Activated T-cell treated with anti-CD3 and anti-CD28 coated beads, Interleukin-2, amount 50 U/mL, for 72 hours (primary cell): ENCODE measurements at regions not wholly inside any gene's neighbourhood (a gene's known extent, or its start where the extent isn't known, plus 50 kb on each side); places are given as distances from the start of the nearest gene placed in this dataset.
"Not testable (repeated sequence)": the region's sequence is repeated elsewhere in the genome, so short reads cannot be mapped to it uniquely, and the experiment has no call there.

Experiments used
- ATAC-seq, 2 donors: fragments of 150-1000 bp; cut with Tn5 transposase; replicated peaks in 1 of 2; 2 replicates each; pipeline ENCODE4 v1.10.0; 2021; ENCODE audit warnings: moderate library complexity in 2 of 2, mild to moderate bottlenecking in 1 of 2
- DNase-seq, 2 donors: peaks; one replicate each; pipeline ENCODE4 v3.0.0; 2021 to 2022; ENCODE audit warnings: mixed read lengths in 1 of 2
- H3K27ac Mint-ChIP-seq: one replicate; pipeline ENCODE4 v1.8.0; 2022; ENCODE audit warnings: mild to moderate bottlenecking, moderate library complexity, mixed read lengths
- H3K27me3 Mint-ChIP-seq: one replicate; pipeline ENCODE4 v1.8.0; 2022; ENCODE audit warnings: low read depth, mixed read lengths
- H3K36me3 Mint-ChIP-seq, 2 donors: one replicate each; pipeline ENCODE4 v1.8.0; 2022; ENCODE audit warnings: mixed read lengths in 2 of 2, mild to moderate bottlenecking in 1 of 2; ENCODE audit not compliant: insufficient read depth in 2 of 2
- H3K4me1 Mint-ChIP-seq: one replicate; pipeline ENCODE4 v1.8.0; 2022; ENCODE audit warnings: low read depth, mixed read lengths
- H3K4me3 Mint-ChIP-seq, 2 donors: one replicate each; pipeline ENCODE4 v1.8.0; 2022; ENCODE audit warnings: mild to moderate bottlenecking in 2 of 2, mixed read lengths in 2 of 2, moderate library complexity in 2 of 2
- H3K9me3 Mint-ChIP-seq, 2 donors: one replicate each; pipeline ENCODE4 v1.8.0; 2022; ENCODE audit warnings: mixed read lengths in 2 of 2

DNA sequence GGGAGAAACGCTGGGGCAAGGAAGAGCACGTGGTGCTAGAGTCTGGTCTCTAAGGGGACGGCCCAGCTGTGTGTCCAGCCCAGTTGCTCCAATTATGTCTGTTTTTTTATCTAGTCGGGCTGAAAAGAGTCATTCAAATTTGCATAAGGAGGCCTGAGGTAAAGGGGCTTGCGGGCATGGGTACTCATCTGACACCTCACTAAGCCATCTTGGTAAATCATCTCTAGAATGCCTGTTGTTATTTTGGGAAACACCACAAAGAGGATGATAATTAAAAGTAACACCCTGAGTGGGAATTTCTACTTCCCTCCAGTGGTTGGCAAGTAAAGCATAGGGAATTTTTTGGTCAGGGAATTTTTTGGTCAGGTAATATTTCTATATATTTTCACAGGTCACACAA lies 196.1 kb upstream of the ALG10B start:
- Mint-ChIP-seq H3K27ac (no peak overlapping the region), H3K36me3 (peaks cover 0 to 2% of the 10 kb centered on the region in 2 donors), H3K4me3 (no peak overlapping the region), H3K9me3 (peaks cover 8 to 9% of the 10 kb centered on the region in 2 donors), H3K4me1 (no peaks in the 10 kb centered on the region), H3K27me3 (no peaks in the 10 kb centered on the region)
- ATAC-seq (no peak), DNase-seq (no peak)

DNA sequence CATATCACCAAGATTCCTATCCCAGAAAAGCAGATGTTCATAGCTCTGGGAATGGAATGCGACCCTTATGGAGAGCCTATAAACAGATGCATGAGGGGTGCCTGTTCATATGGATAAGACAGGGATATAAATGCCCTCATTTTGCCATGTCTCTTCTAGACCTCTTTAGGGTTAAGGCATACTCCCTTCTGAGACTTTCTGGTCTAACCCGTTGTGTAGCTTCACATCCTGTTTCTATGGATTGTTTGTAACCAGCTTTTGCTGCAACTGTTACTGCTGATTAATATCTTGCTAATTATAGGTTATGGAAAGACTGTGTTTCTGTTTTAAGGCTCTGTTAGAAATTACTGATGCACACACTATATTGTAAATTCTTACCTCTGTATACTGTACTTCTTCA lies 193.5 kb upstream of the ALG10B start:
- not testable (repeated sequence) for H3K4me1 Mint-ChIP-seq, H3K9me3 Mint-ChIP-seq, ATAC-seq, DNase-seq, H3K4me3 Mint-ChIP-seq, H3K27ac Mint-ChIP-seq, H3K36me3 Mint-ChIP-seq, H3K27me3 Mint-ChIP-seq

DNA sequence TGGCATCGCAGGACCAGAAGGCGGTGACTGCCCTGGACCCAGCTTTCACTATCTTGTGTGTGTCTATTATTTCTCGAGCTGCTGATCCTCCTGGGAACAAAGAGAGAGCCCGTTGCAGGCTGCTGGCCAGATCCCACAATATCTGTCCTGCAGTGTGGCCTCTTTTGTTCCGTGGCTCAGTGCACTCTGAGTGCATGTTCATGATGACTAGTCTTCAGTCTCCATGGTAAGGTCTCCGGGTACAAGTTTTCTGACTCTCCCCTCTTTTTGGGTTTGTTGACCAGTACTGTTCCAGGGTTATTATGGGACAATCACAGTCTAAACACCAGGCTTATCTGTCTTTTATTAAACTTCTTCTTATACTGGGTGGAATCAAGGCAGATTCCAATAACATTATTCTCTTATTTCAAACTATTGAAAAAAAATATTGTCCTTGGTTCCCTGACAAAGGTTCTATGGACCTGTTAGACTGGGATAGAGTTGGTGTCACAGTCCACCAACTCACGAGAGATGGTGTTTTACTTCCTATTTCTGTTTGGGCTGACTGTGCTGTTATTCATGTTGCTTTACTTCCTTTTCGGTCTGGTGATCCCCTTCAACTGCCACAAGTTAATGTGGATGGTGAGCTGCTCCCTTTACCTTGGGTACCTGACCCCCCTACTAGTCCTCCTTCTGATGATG lies 192.9 kb upstream of the ALG10B start:
- Mint-ChIP-seq H3K27ac (no peak overlapping the region), H3K4me3 (no peak overlapping the region), H3K27me3 (peaks cover 7% of the 10 kb centered on the region), H3K36me3 (no peaks in the 10 kb centered on the region), H3K9me3 (peaks cover 2 to 4% of the 10 kb centered on the region in 2 donors), H3K4me1 (no peaks in the 10 kb centered on the region)
- ATAC-seq (no peak), DNase-seq (no peak)

DNA sequence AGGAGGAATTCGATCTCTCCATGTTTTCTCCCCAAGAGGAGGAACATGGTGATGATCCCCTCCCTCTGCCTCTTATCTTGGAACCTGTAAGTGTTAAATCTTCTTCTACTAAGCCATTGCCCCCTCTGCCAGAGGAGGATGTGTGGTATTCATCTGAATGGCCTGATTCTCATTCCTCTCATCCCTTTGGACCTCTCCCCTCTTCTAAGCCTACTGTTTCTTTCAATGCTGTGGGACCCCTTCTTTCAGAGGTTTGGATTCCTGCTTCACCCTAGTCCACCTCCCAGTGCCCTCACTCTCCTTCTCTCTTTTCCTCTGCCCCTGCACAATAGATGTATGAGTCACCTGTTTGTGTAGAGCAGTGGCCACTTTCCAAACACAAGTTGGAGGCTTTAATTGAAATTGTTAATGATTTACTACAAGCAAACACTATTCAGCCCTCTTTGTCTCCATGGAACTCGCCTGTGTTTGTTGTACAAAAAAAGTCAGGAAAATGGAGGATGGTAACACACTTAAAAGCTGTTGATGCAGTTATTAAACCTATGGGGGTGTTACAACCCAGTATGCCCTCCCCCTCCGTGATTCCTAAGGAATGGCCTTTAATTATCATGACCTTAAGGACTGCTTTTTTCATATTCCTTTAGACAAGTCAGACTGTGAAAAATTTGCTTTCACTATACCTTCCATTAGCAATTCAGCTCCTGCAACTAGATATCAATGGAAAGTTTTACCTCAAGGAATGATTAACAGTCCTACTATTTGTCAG lies 192.1 kb upstream of the ALG10B start:
- no peaks in the 10 kb centered on the region for H3K4me1 Mint-ChIP-seq
- DNase-seq: no peak

DNA sequence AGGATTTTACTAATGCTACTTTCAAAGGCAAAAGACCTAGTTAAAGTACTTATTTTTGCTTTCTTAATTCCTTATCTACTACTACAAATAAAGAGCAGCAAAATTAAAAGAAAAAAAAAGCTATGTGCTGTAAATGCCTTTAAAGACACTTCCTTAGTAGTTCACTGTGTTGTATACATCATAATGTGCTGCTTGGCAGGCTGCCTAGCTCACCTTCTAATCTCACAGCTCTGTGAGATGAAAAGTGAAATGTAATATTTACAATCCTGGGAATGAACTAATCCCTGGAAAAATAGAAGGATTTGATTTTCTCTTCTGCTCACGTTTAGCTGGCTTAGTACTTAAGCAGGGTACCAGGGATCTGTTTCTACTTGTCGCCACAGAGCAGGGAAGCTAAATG lies 184.4 kb upstream of the ALG10B start:
- no peak for DNase-seq
- no peak overlapping the region for H3K27ac Mint-ChIP-seq

More for the DNA sequence above, 192.1 kb upstream of the ALG10B start:
- ATAC-seq: no peak
- peaks cover 7% of the 10 kb centered on the region for H3K27me3 Mint-ChIP-seq
- H3K27ac Mint-ChIP-seq: no peak overlapping the region
- H3K4me3 Mint-ChIP-seq: no peak overlapping the region
- peaks cover 0 to 2% of the 10 kb centered on the region in 2 donors for H3K9me3 Mint-ChIP-seq
- no peaks in the 10 kb centered on the region for H3K36me3 Mint-ChIP-seq

DNA sequence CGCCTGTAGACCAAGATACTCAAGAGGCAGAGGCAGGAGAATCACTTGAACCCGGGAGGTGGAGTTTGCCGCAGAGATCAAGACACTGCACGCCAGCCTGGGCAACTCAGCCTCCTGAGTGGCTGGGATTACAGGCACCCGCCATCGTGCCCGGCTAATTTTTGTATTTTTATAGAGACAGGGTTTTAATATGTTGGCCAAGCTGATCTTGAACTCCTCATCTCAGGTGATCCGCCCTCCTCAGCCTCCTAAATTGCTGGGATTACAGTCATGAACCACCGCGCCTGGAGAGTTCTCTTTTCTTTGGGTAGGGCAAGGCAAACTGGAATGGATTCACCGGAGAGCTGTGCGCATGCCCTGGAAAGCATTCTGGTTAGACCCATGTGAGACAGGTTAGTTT lies 179.3 kb upstream of the ALG10B start:
- DNase-seq (no peak), ATAC-seq (no peak)
- Mint-ChIP-seq H3K4me3 (no peak overlapping the region), H3K36me3 (no peaks in the 10 kb centered on the region), H3K27me3 (peaks cover 8% of the 10 kb centered on the region), H3K27ac (no peak overlapping the region), H3K4me1 (peaks cover 9% of the 10 kb centered on the region), H3K9me3 (no peaks in the 10 kb centered on the region)

More for the DNA sequence above, 184.4 kb upstream of the ALG10B start:
- Mint-ChIP-seq H3K36me3 (no peaks in the 10 kb centered on the region), H3K27me3 (peaks cover 21% of the 10 kb centered on the region), H3K4me1 (no peaks in the 10 kb centered on the region), H3K4me3 (no peak overlapping the region), H3K9me3 (no peaks in the 10 kb centered on the region)
- no peak for ATAC-seq

DNA sequence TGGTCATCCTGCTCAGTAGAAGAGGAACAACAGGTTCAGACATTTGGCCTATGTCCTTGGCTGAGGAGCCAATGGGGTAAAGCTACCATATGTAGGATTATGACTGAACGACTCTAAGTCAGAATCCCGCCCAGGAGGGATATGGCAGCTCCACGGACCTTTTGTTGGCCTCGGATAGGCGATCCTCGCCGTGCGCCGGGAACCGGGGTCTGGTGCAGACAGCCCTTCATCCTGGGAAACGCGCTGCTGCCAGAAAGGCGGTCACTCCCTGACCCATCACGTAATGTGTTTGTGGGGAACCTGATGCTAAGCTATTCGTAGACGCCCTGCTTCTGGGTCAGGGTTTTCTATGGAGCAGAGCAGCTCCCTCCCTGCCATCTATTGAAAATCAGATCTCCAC lies 178.9 kb upstream of the ALG10B start:
- no peaks in the 10 kb centered on the region for H3K36me3 Mint-ChIP-seq
- no peaks in the 10 kb centered on the region for H3K9me3 Mint-ChIP-seq
- ATAC-seq (no peak), DNase-seq (no peak)
- peak overlapping the region; percentile 78 to 88 for H3K4me3 Mint-ChIP-seq
- H3K27ac Mint-ChIP-seq: no peak overlapping the region
- H3K27me3 Mint-ChIP-seq: peaks cover 8% of the 10 kb centered on the region
- H3K4me1 Mint-ChIP-seq: peaks cover 9% of the 10 kb centered on the region

DNA sequence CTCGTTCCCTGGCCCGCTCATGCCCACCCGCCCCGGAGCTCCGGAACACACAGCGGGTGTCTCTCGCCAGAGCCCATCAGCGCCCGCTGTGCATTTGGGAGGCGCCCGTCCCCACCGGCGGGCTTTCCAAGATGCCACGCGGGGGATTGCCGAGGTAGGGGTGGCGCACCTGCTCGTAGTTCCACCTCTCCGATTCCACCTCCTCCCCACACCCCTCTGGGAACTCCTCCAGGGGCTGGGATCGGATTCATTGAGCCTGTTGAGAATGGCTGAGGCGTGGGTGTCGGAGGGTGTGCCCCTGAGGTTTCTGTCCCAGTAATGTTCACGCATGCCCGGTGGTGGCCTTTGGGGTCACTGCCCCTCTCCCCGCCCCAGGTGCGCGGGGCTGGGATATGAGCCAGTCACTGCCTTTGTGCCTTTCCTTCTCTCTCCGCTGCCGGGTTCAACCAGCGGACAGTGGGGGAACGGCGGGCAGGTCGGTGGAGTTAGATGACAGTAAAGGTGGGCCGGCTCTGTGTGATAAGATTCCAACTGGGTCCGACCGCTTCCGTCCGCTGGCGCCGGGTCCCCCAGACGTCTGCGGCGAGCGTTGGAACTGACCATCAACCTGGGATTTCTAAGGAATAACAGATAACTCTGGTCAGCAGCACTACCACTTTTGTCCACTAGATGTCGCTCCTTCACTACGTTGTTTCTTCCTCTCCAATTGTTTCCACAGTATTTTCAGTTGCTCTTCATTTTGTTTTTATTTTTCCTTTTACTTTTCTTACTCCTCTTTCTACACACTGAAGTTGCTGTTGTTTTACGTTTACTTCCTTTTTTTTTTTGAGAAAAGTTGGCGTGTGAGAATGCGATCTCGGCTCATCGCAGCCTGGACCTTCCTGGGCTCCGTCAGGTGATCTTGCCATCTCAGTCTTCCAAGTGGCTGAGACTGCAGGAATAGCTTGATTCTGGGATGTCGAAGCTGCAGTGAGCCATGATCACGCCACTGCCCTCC lies 178.1 kb upstream of the ALG10B start:
- peak; percentile 57 to 58 for ATAC-seq
- no peak overlapping the region for H3K27ac Mint-ChIP-seq
- no peaks in the 10 kb centered on the region for H3K36me3 Mint-ChIP-seq
- H3K27me3 Mint-ChIP-seq: peaks cover 8% of the 10 kb centered on the region
- peaks cover 9% of the 10 kb centered on the region for H3K4me1 Mint-ChIP-seq
- peak; percentile 60 to 68 for DNase-seq
- H3K9me3 Mint-ChIP-seq: no peaks in the 10 kb centered on the region
- H3K4me3 Mint-ChIP-seq: peak overlapping the region; percentile 78 to 88

DNA sequence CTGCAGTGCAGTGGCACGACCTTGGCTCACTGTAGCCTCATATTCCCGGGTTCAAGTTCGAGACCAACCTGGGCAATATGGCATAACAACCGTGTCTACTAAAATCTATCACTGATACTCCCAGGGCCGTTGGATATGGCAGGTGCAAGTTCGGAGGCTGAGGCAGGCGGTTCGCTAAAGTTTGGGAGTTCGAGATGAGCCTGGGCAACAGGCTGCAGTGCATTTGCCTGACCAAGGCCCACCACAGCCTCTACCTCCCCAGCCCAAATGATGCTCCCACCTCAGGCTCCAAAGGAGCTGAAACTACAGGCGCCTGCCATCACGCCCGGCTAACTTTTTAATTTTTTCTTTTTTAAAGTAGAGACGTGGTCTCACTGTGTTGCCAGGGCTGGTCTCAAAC lies 177.1 kb upstream of the ALG10B start:
- Mint-ChIP-seq H3K4me1 (peaks cover 9% of the 10 kb centered on the region), H3K27ac (no peak overlapping the region), H3K9me3 (no peaks in the 10 kb centered on the region), H3K4me3 (no peak overlapping the region), H3K27me3 (peaks cover 8% of the 10 kb centered on the region), H3K36me3 (no peaks in the 10 kb centered on the region)
- ATAC-seq (no peak), DNase-seq (no peak)

DNA sequence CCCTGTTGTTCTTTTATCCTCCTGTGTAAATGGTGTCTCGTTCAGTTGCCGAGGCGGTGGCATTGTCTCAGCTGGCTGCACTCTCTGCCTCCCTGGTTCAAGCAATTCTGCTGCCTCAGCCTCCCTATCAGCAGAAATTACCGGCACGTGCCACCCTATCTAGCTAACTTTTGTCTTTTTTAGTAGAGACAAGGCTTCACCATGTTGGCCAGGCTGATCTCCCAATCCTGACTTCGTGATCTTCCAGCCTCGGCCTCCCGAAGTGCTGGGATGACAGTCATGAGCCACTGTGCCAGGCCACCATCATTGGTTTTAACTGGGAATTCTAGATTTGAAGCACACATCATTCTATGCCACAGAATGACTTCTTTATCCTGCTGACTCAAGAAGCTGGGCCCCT lies 175.3 kb upstream of the ALG10B start:
- ATAC-seq (no peak), DNase-seq (no peak)
- H3K27me3 Mint-ChIP-seq: peaks cover 8% of the 10 kb centered on the region
- no peak overlapping the region for H3K27ac Mint-ChIP-seq
- peaks cover 0 to 1% of the 10 kb centered on the region in 2 donors for H3K36me3 Mint-ChIP-seq
- H3K4me1 Mint-ChIP-seq: peaks cover 9% of the 10 kb centered on the region
- no peak overlapping the region for H3K4me3 Mint-ChIP-seq
- no peaks in the 10 kb centered on the region for H3K9me3 Mint-ChIP-seq

DNA sequence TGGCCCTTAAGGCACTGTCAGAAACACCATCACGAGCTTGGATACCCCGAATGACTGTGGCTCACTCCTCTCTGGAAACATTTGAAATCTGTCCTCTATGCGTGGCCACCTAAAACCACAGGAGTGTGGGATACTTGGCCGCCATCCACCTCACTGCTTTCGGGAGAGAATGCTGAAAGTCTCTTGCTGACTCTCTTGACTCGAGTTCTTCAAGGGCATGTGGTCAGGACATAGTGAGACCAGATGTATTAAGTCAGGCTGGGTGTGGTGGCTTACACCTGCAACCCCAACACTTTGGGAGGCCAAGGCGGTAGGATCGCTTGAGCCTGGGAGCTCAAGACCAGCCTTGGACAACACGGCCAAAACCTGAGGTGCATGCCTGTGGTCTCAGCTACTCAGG lies 174.7 kb upstream of the ALG10B start:
- DNase-seq (no peak), ATAC-seq (no peak)
- no peak overlapping the region for H3K4me3 Mint-ChIP-seq
- H3K27ac Mint-ChIP-seq: no peak overlapping the region
- H3K9me3 Mint-ChIP-seq: peaks cover 0 to 2% of the 10 kb centered on the region in 2 donors
- peaks cover 9% of the 10 kb centered on the region for H3K4me1 Mint-ChIP-seq
- H3K36me3 Mint-ChIP-seq: peaks cover 0 to 1% of the 10 kb centered on the region in 2 donors
- H3K27me3 Mint-ChIP-seq: peaks cover 8% of the 10 kb centered on the region

DNA sequence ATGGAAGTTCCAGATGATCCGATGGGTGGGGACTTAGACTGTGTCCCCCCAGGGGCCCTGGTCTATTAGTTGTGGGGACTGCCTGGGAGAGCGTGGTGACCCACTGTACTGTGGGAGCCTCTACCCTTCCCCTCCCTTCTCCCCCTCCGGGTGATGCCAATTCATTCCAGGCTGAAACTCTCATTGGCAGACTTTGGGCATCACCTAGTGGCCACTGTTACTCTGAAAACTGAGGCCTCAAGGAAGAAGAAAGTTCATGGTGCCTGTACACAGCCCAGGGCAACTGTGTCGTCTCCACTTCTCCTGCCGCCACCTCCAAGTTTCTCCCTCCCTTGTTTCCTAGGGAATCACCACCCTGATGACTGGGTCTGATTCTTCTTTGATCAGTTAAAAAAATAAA lies 173.6 kb upstream of the ALG10B start:
- DNase-seq (no peak), ATAC-seq (no peak)
- peaks cover 9% of the 10 kb centered on the region for H3K4me1 Mint-ChIP-seq
- H3K4me3 Mint-ChIP-seq: no peak overlapping the region
- H3K36me3 Mint-ChIP-seq: peaks cover 2 to 5% of the 10 kb centered on the region in 2 donors
- H3K27ac Mint-ChIP-seq: no peak overlapping the region
- H3K9me3 Mint-ChIP-seq: peaks cover 5 to 7% of the 10 kb centered on the region in 2 donors
- peaks cover 8% of the 10 kb centered on the region for H3K27me3 Mint-ChIP-seq

DNA sequence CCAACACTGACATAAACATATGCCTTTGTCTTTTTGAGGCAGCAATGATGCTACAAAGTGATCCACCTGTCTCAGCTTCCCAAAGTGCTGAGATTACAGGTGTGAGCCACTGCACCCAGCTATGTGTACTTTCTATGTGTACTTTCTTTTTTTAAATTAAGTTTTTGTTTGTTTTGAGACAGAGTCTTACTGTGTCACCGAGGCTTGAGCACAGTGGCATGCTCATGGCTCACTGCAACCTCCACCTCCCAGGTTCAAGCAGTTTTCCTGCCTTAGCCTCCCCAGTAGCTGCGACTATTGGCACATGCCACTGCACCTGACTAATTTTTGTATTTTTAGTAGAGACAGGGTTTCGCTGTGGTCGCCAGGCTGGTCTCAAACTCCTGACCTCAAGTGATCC lies 172.5 kb upstream of the ALG10B start:
- DNase-seq: no peak
- ATAC-seq: no peak
- peaks cover under 1% of the 10 kb centered on the region for H3K4me1 Mint-ChIP-seq
- peaks cover under 1% of the 10 kb centered on the region for H3K27me3 Mint-ChIP-seq
- peaks cover 3 to 12% of the 10 kb centered on the region in 2 donors for H3K36me3 Mint-ChIP-seq
- H3K9me3 Mint-ChIP-seq: peaks cover 9 to 11% of the 10 kb centered on the region in 2 donors
- no peak overlapping the region for H3K4me3 Mint-ChIP-seq
- H3K27ac Mint-ChIP-seq: no peak overlapping the region
